ENCODE measurements at regions not wholly inside any gene's neighbourhood (a gene's known extent, or its start where the extent isn't known, plus 50 kb on each side); places are given as distances from the start of the nearest gene placed in this dataset.

DNA sequence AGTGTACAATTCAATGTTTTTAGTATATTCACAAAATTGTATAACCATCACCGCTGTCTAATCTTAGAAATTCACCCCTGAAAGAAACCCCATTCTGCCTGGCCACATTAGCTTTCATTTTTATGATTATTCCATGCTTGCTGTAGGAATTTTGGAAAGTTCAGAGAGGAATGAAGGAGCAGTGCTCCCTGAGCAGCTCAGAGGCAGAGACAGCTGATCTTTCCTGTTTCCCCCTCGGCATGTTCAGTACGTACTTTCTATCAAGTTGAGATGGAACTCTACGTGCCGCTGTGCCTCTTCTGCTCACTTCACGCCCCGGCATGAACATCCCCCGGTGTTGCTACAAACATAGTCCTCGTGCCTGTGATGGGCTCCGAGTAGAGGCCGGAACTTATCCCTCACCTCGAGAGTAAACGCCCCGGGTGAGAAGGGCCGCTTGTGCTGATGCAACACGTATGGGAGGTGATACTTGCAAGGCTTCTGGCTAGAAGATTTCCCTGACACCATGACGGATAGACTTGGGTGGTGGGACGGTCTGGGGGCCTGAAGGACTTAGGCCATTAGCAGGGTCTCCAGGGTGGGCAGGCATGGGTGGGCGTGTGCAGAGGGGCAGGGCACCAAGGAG lies 79.2 kb upstream of the CIBAR2 start:
- TF ChIP-seq, protein P1, sequence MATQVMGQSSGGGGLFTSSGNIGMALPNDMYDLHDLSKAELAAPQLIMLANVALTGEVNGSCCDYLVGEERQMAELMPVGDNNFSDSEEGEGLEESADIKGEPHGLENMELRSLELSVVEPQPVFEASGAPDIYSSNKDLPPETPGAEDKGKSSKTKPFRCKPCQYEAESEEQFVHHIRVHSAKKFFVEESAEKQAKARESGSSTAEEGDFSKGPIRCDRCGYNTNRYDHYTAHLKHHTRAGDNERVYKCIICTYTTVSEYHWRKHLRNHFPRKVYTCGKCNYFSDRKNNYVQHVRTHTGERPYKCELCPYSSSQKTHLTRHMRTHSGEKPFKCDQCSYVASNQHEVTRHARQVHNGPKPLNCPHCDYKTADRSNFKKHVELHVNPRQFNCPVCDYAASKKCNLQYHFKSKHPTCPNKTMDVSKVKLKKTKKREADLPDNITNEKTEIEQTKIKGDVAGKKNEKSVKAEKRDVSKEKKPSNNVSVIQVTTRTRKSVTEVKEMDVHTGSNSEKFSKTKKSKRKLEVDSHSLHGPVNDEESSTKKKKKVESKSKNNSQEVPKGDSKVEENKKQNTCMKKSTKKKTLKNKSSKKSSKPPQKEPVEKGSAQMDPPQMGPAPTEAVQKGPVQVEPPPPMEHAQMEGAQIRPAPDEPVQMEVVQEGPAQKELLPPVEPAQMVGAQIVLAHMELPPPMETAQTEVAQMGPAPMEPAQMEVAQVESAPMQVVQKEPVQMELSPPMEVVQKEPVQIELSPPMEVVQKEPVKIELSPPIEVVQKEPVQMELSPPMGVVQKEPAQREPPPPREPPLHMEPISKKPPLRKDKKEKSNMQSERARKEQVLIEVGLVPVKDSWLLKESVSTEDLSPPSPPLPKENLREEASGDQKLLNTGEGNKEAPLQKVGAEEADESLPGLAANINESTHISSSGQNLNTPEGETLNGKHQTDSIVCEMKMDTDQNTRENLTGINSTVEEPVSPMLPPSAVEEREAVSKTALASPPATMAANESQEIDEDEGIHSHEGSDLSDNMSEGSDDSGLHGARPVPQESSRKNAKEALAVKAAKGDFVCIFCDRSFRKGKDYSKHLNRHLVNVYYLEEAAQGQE (IDR thresholded peaks at IDR 0.05; ENCODE audit: insufficient read depth in 1 of 2, low read depth in 2 of 2, low read length in 2 of 2) = no peak
- TF ChIP-seq SIN3A (IDR thresholded peaks at IDR 0.05; ENCODE audit: borderline replicate concordance, insufficient read depth, low read length) = no peak
- no peak for TF ChIP-seq FOXP2 (optimal IDR thresholded peaks at IDR 0.05; ENCODE audit: borderline replicate concordance, extremely low read depth, extremely low read length, insufficient read depth)
- no peak for TF ChIP-seq POLR2AphosphoS5 (IDR thresholded peaks at IDR 0.05; ENCODE audit: low read depth, low read length)
- TF ChIP-seq TAF1 (IDR thresholded peaks at IDR 0.05; ENCODE audit: borderline replicate concordance, insufficient read depth, low read length) = no peak

DNA sequence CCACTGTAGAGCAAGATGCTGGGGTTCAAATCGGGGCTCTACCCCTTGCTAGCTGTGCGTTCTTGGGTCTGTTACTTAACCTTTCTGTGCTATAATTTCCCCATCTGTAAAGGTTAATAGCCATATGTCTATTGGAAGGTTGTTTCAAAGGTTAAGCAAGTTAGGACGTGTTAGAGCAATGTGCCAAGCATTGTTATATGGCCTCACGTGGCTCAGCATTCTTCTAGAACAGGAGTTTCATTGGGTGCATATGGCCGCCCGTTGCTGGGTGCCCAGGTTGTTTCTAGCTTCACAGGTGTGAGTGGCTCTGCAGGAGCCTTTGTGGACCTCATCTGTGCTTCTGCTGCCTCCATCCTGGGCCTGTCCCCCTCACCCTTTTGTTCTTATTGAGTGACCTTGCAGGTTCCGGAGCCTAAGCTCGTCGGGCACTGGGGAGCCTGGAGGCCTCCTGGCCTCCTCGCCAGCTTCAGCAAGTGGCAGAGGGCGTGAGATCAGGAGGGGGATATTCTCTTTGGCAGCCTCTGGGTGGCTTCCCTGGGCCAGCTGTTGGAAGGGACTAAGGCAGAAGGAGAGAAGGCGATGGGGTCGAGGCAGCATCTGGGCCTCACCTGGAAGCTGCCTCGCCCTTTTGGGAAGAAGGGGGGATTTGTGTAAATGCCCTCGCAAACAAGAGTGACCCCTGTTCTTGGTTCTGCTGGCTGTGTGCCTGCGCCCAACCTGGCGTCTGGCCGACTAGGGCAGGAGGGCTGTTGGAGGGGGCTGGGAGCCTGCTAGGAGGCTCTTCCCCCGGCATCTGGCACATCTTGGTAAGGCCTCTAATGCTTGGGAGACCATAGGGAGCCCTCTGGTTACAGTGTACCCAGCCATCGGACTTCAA lies 80.2 kb upstream of the CIBAR2 start:
- TF ChIP-seq FOXP2 (optimal IDR thresholded peaks at IDR 0.05; ENCODE audit: borderline replicate concordance, extremely low read depth, extremely low read length, insufficient read depth) (no peak), SIN3A (IDR thresholded peaks at IDR 0.05; ENCODE audit: borderline replicate concordance, insufficient read depth, low read length) (no peak), POLR2AphosphoS5 (IDR thresholded peaks at IDR 0.05; ENCODE audit: low read depth, low read length) (no peak), TAF1 (IDR thresholded peaks at IDR 0.05; ENCODE audit: borderline replicate concordance, insufficient read depth, low read length) (no peak)
- TF ChIP-seq, protein P1 (IDR thresholded peaks at IDR 0.05; ENCODE audit: insufficient read depth in 1 of 2, low read depth in 2 of 2, low read length in 2 of 2) = no peak

DNA sequence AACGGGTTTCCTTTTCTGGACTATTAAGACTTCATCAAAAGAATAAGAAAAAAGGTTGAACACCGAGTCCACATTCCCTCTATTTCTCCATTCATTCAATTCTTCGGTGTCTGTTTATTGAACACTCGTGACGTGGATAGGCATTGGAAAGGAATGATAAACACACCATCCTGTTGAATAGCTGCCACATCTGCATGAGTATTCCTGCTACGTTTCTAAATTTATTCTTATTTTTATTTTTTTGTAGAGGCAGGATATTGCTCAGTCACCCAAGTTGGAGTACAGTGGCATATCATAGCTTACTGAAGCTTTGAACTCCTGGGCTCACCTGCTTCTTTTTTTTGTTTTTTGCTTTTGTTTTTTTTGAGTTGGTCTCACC lies 80.8 kb upstream of the CIBAR2 start:
- TF ChIP-seq TAF1 (IDR thresholded peaks at IDR 0.05; ENCODE audit: borderline replicate concordance, insufficient read depth, low read length) (no peak), FOXP2 (optimal IDR thresholded peaks at IDR 0.05; ENCODE audit: borderline replicate concordance, extremely low read depth, extremely low read length, insufficient read depth) (no peak), POLR2AphosphoS5 (IDR thresholded peaks at IDR 0.05; ENCODE audit: low read depth, low read length) (no peak), SIN3A (IDR thresholded peaks at IDR 0.05; ENCODE audit: borderline replicate concordance, insufficient read depth, low read length) (no peak)
- TF ChIP-seq, protein P1 (IDR thresholded peaks at IDR 0.05; ENCODE audit: insufficient read depth in 1 of 2, low read depth in 2 of 2, low read length in 2 of 2) = no peak

DNA sequence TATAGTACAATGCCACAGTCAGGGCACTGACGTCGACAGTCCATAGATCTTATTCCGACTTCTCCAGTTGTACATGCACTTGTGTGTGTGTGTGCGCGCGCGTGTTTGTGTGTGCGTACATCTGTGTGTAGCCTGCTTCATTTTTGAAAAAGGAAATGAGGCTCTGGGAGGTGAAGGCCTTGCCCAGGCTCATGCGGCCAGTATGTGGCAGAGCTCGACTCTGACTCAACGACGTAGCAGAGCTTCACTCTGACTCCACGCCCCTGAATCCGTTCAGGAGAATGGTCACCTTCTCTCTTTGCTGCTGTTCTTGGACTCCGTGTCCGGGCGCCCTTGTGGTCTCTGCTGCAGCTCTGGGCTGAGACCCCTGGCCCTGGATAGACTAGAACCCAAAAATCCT lies 81.6 kb upstream of the CIBAR2 start:
- TF ChIP-seq TAF1 (IDR thresholded peaks at IDR 0.05; ENCODE audit: borderline replicate concordance, insufficient read depth, low read length) (no peak), SIN3A (IDR thresholded peaks at IDR 0.05; ENCODE audit: borderline replicate concordance, insufficient read depth, low read length) (no peak), POLR2AphosphoS5 (IDR thresholded peaks at IDR 0.05; ENCODE audit: low read depth, low read length) (no peak), FOXP2 (optimal IDR thresholded peaks at IDR 0.05; ENCODE audit: borderline replicate concordance, extremely low read depth, extremely low read length, insufficient read depth) (no peak)
- TF ChIP-seq, protein P1 (IDR thresholded peaks at IDR 0.05; ENCODE audit: insufficient read depth in 1 of 2, low read depth in 2 of 2, low read length in 2 of 2) = no peak
